ENCODE measurements at regions not wholly inside any gene's neighbourhood (a gene's known extent, or its start where the extent isn't known, plus 50 kb on each side); places are given as distances from the start of the nearest gene placed in this dataset.

DNA sequence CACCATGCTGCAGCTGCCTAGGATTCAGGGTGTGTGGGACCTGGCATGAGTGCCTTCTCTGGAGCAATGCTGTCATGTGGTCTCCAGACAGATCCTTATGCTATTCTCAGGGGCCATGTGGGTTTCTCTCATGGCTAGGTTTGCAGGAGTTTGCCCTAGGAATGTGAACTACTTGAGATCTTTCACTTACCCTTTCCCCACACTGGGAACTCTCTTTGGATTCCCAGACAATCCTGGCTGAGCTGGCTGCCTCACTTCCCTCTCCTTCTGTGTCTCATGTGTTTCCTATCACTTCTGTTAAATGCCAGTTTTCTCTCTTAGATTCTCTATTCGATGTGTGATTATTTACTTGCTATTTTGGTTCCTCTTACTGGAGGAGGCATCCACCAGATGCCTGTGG, 270.2 kb upstream of the RASA1 start:
- Histone ChIP-seq H3K36me3 (ENCODE audit: control insufficient read depth in 2 of 2, extremely low read depth in 1 of 2, insufficient read depth in 2 of 2, low read length in 2 of 2) (no peaks in the 10 kb centered on the region), H3K9ac (ENCODE audit: control insufficient read depth, extremely low read depth, insufficient read depth, low read length) (no peak overlapping the region), H3K4me3 (ENCODE audit: control insufficient read depth in 2 of 3, extremely low read depth in 1 of 3, insufficient read depth in 2 of 3, low read depth in 1 of 3, low read length in 3 of 3) (no peak overlapping the region), H2AFZ (ENCODE audit: control insufficient read depth, low read length) (no peak overlapping the region), H4K20me1 (ENCODE audit: control insufficient read depth, extremely low read depth, insufficient read depth, low read length) (no peaks in the 10 kb centered on the region), H3K79me2 (ENCODE audit: control insufficient read depth, insufficient read depth, low read length) (no peaks in the 10 kb centered on the region), H3K27ac (ENCODE audit: control insufficient read depth, insufficient read depth, low read length) (no peak overlapping the region), H3K9me1 (ENCODE audit: control insufficient read depth, extremely low read depth, insufficient read depth, low read length) (no peaks in the 10 kb centered on the region), H3K4me1 (ENCODE audit: control insufficient read depth, extremely low read depth, insufficient read depth, low read length) (no peaks in the 10 kb centered on the region), H3K4me2 (ENCODE audit: control insufficient read depth, extremely low read depth, insufficient read depth, low read depth, low read length) (no peak overlapping the region), H3K27me3 (ENCODE audit: control insufficient read depth, extremely low read depth, insufficient read depth, low read length) (no peaks in the 10 kb centered on the region), H3K9me3 (ENCODE audit: control insufficient read depth, low read depth, low read length) (no peaks in the 10 kb centered on the region)
- DNase-seq (ENCODE audit: low read depth, low spot score) (no peak), FAIRE-seq (no peak)
- dilution Hi-C loops (cut with MboI; ENCODE audit: extremely low pct_ligation_motif_present, low sequenced_read_pairs): no loop called here
- TF ChIP-seq EZH2 (IDR thresholded peaks at IDR 0.05; ENCODE audit: low read length): no peak
- TF ChIP-seq, protein P1, sequence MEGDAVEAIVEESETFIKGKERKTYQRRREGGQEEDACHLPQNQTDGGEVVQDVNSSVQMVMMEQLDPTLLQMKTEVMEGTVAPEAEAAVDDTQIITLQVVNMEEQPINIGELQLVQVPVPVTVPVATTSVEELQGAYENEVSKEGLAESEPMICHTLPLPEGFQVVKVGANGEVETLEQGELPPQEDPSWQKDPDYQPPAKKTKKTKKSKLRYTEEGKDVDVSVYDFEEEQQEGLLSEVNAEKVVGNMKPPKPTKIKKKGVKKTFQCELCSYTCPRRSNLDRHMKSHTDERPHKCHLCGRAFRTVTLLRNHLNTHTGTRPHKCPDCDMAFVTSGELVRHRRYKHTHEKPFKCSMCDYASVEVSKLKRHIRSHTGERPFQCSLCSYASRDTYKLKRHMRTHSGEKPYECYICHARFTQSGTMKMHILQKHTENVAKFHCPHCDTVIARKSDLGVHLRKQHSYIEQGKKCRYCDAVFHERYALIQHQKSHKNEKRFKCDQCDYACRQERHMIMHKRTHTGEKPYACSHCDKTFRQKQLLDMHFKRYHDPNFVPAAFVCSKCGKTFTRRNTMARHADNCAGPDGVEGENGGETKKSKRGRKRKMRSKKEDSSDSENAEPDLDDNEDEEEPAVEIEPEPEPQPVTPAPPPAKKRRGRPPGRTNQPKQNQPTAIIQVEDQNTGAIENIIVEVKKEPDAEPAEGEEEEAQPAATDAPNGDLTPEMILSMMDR (optimal IDR thresholded peaks at IDR 0.05 in 1 of 3, IDR thresholded peaks at IDR 0.05 in 1 of 3, conservative IDR thresholded peaks at IDR 0.05 in 1 of 3; ENCODE audit: extremely low read depth in 1 of 3, insufficient read depth in 2 of 3, low read length in 3 of 3): no peak

- H3K9ac ChIP-seq (ENCODE audit: control insufficient read depth, extremely low read depth, insufficient read depth, low read length): no peak overlapping the region
- H3K4me1 ChIP-seq (ENCODE audit: control insufficient read depth, extremely low read depth, insufficient read depth, low read length): no peaks in the 10 kb centered on the region
- H3K9me1 ChIP-seq (ENCODE audit: control insufficient read depth, extremely low read depth, insufficient read depth, low read length): no peaks in the 10 kb centered on the region
- H3K4me3 ChIP-seq (ENCODE audit: control insufficient read depth in 2 of 3, extremely low read depth in 1 of 3, insufficient read depth in 2 of 3, low read depth in 1 of 3, low read length in 3 of 3): no peak overlapping the region
- H3K36me3 ChIP-seq (ENCODE audit: control insufficient read depth in 2 of 2, extremely low read depth in 1 of 2, insufficient read depth in 2 of 2, low read length in 2 of 2): no peaks in the 10 kb centered on the region
- DNase-seq (ENCODE audit: low read depth, low spot score): no peak
- no peak overlapping the region for H3K4me2 ChIP-seq (ENCODE audit: control insufficient read depth, extremely low read depth, insufficient read depth, low read depth, low read length)
- no peak overlapping the region for H3K27ac ChIP-seq (ENCODE audit: control insufficient read depth, insufficient read depth, low read length)
- no peaks in the 10 kb centered on the region for H3K9me3 ChIP-seq (ENCODE audit: control insufficient read depth, low read depth, low read length)
- FAIRE-seq: no peak
- no peaks in the 10 kb centered on the region for H3K79me2 ChIP-seq (ENCODE audit: control insufficient read depth, insufficient read depth, low read length)
- dilution Hi-C loops (cut with MboI; ENCODE audit: extremely low pct_ligation_motif_present, low sequenced_read_pairs): no loop called here
- TF ChIP-seq, protein P1 (optimal IDR thresholded peaks at IDR 0.05 in 1 of 3, IDR thresholded peaks at IDR 0.05 in 1 of 3, conservative IDR thresholded peaks at IDR 0.05 in 1 of 3; ENCODE audit: extremely low read depth in 1 of 3, insufficient read depth in 2 of 3, low read length in 3 of 3): no peak
- TF ChIP-seq EZH2 (IDR thresholded peaks at IDR 0.05; ENCODE audit: low read length): no peak
- no peaks in the 10 kb centered on the region for H3K27me3 ChIP-seq (ENCODE audit: control insufficient read depth, extremely low read depth, insufficient read depth, low read length)
- no peak overlapping the region for H2AFZ ChIP-seq (ENCODE audit: control insufficient read depth, low read length)
- H4K20me1 ChIP-seq (ENCODE audit: control insufficient read depth, extremely low read depth, insufficient read depth, low read length): no peaks in the 10 kb centered on the region
These were observed 267.7 kb upstream of the RASA1 start for GRCh38 chr5:86999951-87000350.
